GM19025 (cell line): ENCODE measurements at regions not wholly inside any gene's neighbourhood (a gene's known extent, or its start where the extent isn't known, plus 50 kb on each side); places are given as distances from the start of the nearest gene placed in this dataset.

Experiments used
- ATAC-seq: cut with Tn5 transposase; IDR thresholded peaks from one replicate; pipeline ENCODE4 v1.9.1; 2021; ENCODE audit warnings: mild to moderate bottlenecking, low read depth, moderate library complexity; ENCODE audit not compliant: unreplicated experiment

GRCh38 chr11:121950160-121950559, 165.9 kb downstream of the BLID start:
- ATAC-seq: no peak

GRCh38 chr11:121946514-121946913, 169.5 kb downstream of the BLID start:
- ATAC-seq: no peak

GRCh38 chr11:121944556-121945230, 171.3 kb downstream of the BLID start:
- ATAC-seq: no peak

GRCh38 chr11:121938076-121938475, 177.9 kb downstream of the BLID start:
- ATAC-seq: no peak

GRCh38 chr11:121936781-121937447, 179.1 kb downstream of the BLID start:
- ATAC-seq: no peak

- no peak for ATAC-seq
Measured at GRCh38 chr11:121936370-121936769, 179.6 kb downstream of the BLID start.

GRCh38 chr11:121933694-121934093, 182.3 kb downstream of the BLID start:
- ATAC-seq: no peak

- no peak for ATAC-seq
Measured at GRCh38 chr11:121933294-121933693, 182.7 kb downstream of the BLID start.

GRCh38 chr11:121932646-121933185, 183.3 kb downstream of the BLID start:
- ATAC-seq: no peak

- no peak for ATAC-seq
Measured at GRCh38 chr11:121931748-121932352, 184.2 kb downstream of the BLID start.

GRCh38 chr11:121931121-121931520, 184.9 kb downstream of the BLID start:
- no peak for ATAC-seq

GRCh38 chr11:121930004-121930965, 185.7 kb downstream of the BLID start:
- no peak for ATAC-seq

- ATAC-seq: no peak
Measured at GRCh38 chr11:121929581-121929980, 186.4 kb downstream of the BLID start.

- ATAC-seq: no peak
Measured at GRCh38 chr11:121928597-121929580, 187.1 kb downstream of the BLID start.

GRCh38 chr11:121927789-121928188, 188.2 kb downstream of the BLID start:
- no peak for ATAC-seq

GRCh38 chr11:121927097-121927785, 188.8 kb downstream of the BLID start:
- ATAC-seq: no peak

- ATAC-seq: no peak
Measured at GRCh38 chr11:121924191-121924590, 191.8 kb downstream of the BLID start.

GRCh38 chr11:121917482-121917881, 198.5 kb downstream of the BLID start:
- ATAC-seq: no peak
